Endothelial cell of umbilical vein (primary cell): ENCODE measurements at regions not wholly inside any gene's neighbourhood (a gene's known extent, or its start where the extent isn't known, plus 50 kb on each side); places are given as distances from the start of the nearest gene placed in this dataset.

Experiments
- BruUV-seq: library from RNA; stranded (reverse); fragments of 400-500 nt; replicated peaks from 2 replicates; lab custom pipeline; 2021; lab: Mats Ljungman, UMichigan
- CTCF ChIA-PET: fragments of 300-600, 350-600 bp; sonication (Branson Sonifier 250); formaldehyde crosslinking; loops from one replicate; lab custom pipeline; 2021; ENCODE audit warnings: antibody characterized with exemption, inconsistent platforms; lab: Charles Lee
- POLR2A ChIA-PET: fragments of 300-600, 350-600 bp; sonication (Branson Sonifier 250); formaldehyde crosslinking; loops from one replicate; lab custom pipeline; 2021; ENCODE audit warnings: antibody characterized with exemption, inconsistent platforms; lab: Charles Lee
- DNase-seq: peaks from one replicate; pipeline ENCODE4 v3.0.0-alpha.2; 2011; ENCODE audit warnings: low read depth, low spot score
- FAIRE-seq: peaks from 2 replicates; lab custom pipeline; 2011; peaks lifted over from hg19 to GRCh38; lab: Jason Lieb, UNC
- H2AFZ ChIP-seq: 2 replicates; pipeline ENCODE4 v1.6.0; 2012; ENCODE audit warnings: low read depth, low read length, control low read depth, inconsistent platforms
- H3K27ac ChIP-seq: 2 replicates; pipeline ENCODE4 v1.5.1; 2011; ENCODE audit warnings: low read depth, mild to moderate bottlenecking, control low read depth, low read length, moderate library complexity; ENCODE audit not compliant: insufficient read depth
- H3K27me3 ChIP-seq, 2 experiments: 2 replicates each; pipeline versions ENCODE4 v1.6.0 to v1.6.1; 2011; ENCODE audit warnings: low read length in 2 of 2, mixed read lengths in 1 of 2; ENCODE audit not compliant: control insufficient read depth in 2 of 2, insufficient read depth in 2 of 2
- H3K36me3 ChIP-seq, 2 experiments: 2 replicates in 1 of 2; 3 replicates in 1 of 2; pipeline ENCODE4 v1.5.1; 2011; ENCODE audit warnings: low read length in 2 of 2, mild to moderate bottlenecking in 1 of 2, moderate library complexity in 1 of 2; ENCODE audit not compliant: control insufficient read depth in 2 of 2, insufficient read depth in 2 of 2; ENCODE audit errors: extremely low read depth in 1 of 2
- H3K4me1 ChIP-seq: 3 replicates; pipeline ENCODE4 v1.5.1; 2011; ENCODE audit warnings: mild to moderate bottlenecking, low read length; ENCODE audit not compliant: control insufficient read depth, insufficient read depth; ENCODE audit errors: extremely low read depth
- H3K4me2 ChIP-seq: 2 replicates; pipeline ENCODE4 v1.6.1; 2011; ENCODE audit warnings: low read length, control low read depth, mixed read lengths; ENCODE audit not compliant: insufficient read depth
- H3K4me3 ChIP-seq, 3 experiments: fragments of 200-600 bp in 1 of 3; sonication (generic), shearing (Covaris generic) in 1 of 3; replicated peaks in 1 of 3; 2 replicates each; pipeline ENCODE4 v1.5.1; 2011 to 2016; ENCODE audit warnings: control low read depth in 3 of 3, low read length in 3 of 3, mild to moderate bottlenecking in 2 of 3, inconsistent platforms in 1 of 3, low read depth in 1 of 3, moderate library complexity in 1 of 3; ENCODE audit not compliant: insufficient read depth in 1 of 3
- H3K79me2 ChIP-seq: 2 replicates; pipeline ENCODE4 v1.6.0; 2012; ENCODE audit warnings: low read length, inconsistent platforms; ENCODE audit not compliant: control insufficient read depth, insufficient read depth
- H3K9ac ChIP-seq: replicated peaks from 2 replicates; pipeline ENCODE3; 2011; ENCODE audit warnings: low read length, control low read depth; ENCODE audit not compliant: insufficient read depth; ENCODE audit errors: extremely low read depth
- H3K9me1 ChIP-seq: replicated peaks from 3 replicates; pipeline ENCODE4 v1.6.0; 2011; ENCODE audit warnings: mild to moderate bottlenecking, low read length; ENCODE audit not compliant: control insufficient read depth, insufficient read depth; ENCODE audit errors: extremely low read depth
- H3K9me3 ChIP-seq: replicated peaks from 2 replicates; pipeline ENCODE4 v1.5.1; 2012; ENCODE audit warnings: low read length, inconsistent platforms; ENCODE audit not compliant: control insufficient read depth, insufficient read depth
- H4K20me1 ChIP-seq: replicated peaks from 2 replicates; pipeline ENCODE3; 2011; ENCODE audit warnings: mild to moderate bottlenecking, low read length; ENCODE audit not compliant: control insufficient read depth, insufficient read depth; ENCODE audit errors: extremely low read depth
- EZH2 ChIP-seq: IDR thresholded peaks from 2 replicates; pipeline ENCODE4 v1.6.1; 2012; ENCODE audit warnings: borderline replicate concordance, low read depth, mild to moderate bottlenecking, moderate library complexity, low read length, inconsistent platforms; ENCODE audit not compliant: severe bottlenecking
- FOS ChIP-seq: IDR thresholded peaks from 2 replicates; pipeline ENCODE4 v1.6.1; 2011; ENCODE audit warnings: mild to moderate bottlenecking, low read length, moderate library complexity, borderline replicate concordance; ENCODE audit not compliant: insufficient read depth
- GATA2 ChIP-seq: IDR thresholded peaks from 2 replicates; pipeline ENCODE4 v1.7.0; 2011; ENCODE audit warnings: low read depth, mild to moderate bottlenecking, moderate library complexity, mixed read lengths, low read length; ENCODE audit not compliant: insufficient read length, insufficient read depth
- JUN ChIP-seq: IDR thresholded peaks from 2 replicates; pipeline ENCODE4 v1.6.1; 2011; ENCODE audit warnings: borderline replicate concordance, low read depth; ENCODE audit not compliant: insufficient read length, insufficient read depth
- MYC ChIP-seq: IDR thresholded peaks from one replicate; pipeline ENCODE4 v1.6.1; 2011; ENCODE audit warnings: mild to moderate bottlenecking, low read depth, low read length
- POLR2A ChIP-seq: IDR thresholded peaks from 2 replicates; pipeline ENCODE4 v1.6.1; 2012; ENCODE audit warnings: low read depth, mild to moderate bottlenecking, control low read depth, low read length
- POLR2AphosphoS5 ChIP-seq: IDR thresholded peaks from 2 replicates; pipeline ENCODE4 v1.6.1; 2012; ENCODE audit warnings: low read depth, mild to moderate bottlenecking, control low read depth, low read length, moderate library complexity; ENCODE audit not compliant: insufficient read depth
- dilution Hi-C: fragments of 300-500 bp; cut with MboI; formaldehyde crosslinking; loops from one replicate; pipeline ENCODE4 v1.15.0; 2019; ENCODE audit warnings: low sequenced_read_pairs; ENCODE audit not compliant: extremely low pct_ligation_motif_present
- intact Hi-C: fragments of 100-400 bp; cut with micrococcal nuclease; formaldehyde crosslinking; loops from one replicate; pipeline ENCODE4 v1.10.0; 2022
- TF ChIP-seq, protein P1 (sequence below), 2 donors: IDR thresholded peaks; 1 replicate in 1 of 2; 2 replicates in 1 of 2; pipeline ENCODE4 v1.5.1; 2011; ENCODE audit warnings: low read length in 2 of 2, mild to moderate bottlenecking in 2 of 2, moderate library complexity in 2 of 2, control low read depth in 1 of 2, inconsistent platforms in 1 of 2, low read depth in 1 of 2; ENCODE audit not compliant: insufficient read depth in 1 of 2; ENCODE audit errors: extremely low read depth in 1 of 2
- TF ChIP-seq, protein P2 (sequence below): IDR thresholded peaks from 2 replicates; pipeline ENCODE4 v1.6.1; 2011; ENCODE audit not compliant: insufficient read depth, insufficient read length

GRCh38 chr6:167444602-167445346, 119.9 kb downstream of the TTLL2 start:
- ChIA-PET CTCF (no interaction called here), POLR2A (no interaction called here)
- no peak overlapping the region for H2AFZ ChIP-seq
- H3K27ac ChIP-seq, result no peak overlapping the region
- H3K9me1 ChIP-seq, result no peaks in the 10 kb centered on the region
- no peaks in the 10 kb centered on the region for H3K4me1 ChIP-seq
- no peaks in the 10 kb centered on the region for H3K36me3 ChIP-seq
- H3K27me3 ChIP-seq, result peaks cover 0 to 2% of the 10 kb centered on the region in 2 experiments
- TF ChIP-seq GATA2 (no peak), JUN (no peak), MYC (no peak), POLR2AphosphoS5 (no peak), EZH2 (no peak), FOS (no peak), POLR2A (no peak)
- TF ChIP-seq, protein P1, sequence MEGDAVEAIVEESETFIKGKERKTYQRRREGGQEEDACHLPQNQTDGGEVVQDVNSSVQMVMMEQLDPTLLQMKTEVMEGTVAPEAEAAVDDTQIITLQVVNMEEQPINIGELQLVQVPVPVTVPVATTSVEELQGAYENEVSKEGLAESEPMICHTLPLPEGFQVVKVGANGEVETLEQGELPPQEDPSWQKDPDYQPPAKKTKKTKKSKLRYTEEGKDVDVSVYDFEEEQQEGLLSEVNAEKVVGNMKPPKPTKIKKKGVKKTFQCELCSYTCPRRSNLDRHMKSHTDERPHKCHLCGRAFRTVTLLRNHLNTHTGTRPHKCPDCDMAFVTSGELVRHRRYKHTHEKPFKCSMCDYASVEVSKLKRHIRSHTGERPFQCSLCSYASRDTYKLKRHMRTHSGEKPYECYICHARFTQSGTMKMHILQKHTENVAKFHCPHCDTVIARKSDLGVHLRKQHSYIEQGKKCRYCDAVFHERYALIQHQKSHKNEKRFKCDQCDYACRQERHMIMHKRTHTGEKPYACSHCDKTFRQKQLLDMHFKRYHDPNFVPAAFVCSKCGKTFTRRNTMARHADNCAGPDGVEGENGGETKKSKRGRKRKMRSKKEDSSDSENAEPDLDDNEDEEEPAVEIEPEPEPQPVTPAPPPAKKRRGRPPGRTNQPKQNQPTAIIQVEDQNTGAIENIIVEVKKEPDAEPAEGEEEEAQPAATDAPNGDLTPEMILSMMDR (IDR thresholded peaks at IDR 0.05; ENCODE audit: extremely low read depth in 1 of 2, insufficient read depth in 1 of 2, low read depth in 1 of 2, low read length in 2 of 2), result no peak
- TF ChIP-seq, protein P2, sequence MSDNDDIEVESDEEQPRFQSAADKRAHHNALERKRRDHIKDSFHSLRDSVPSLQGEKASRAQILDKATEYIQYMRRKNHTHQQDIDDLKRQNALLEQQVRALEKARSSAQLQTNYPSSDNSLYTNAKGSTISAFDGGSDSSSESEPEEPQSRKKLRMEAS, result no peak
- no peaks in the 10 kb centered on the region for H4K20me1 ChIP-seq
- dilution Hi-C loops, result no loop called here
- FAIRE-seq, result no peak
- DNase-seq, result no peak
- no peaks in the 10 kb centered on the region for H3K79me2 ChIP-seq
- intact Hi-C loops, result no loop called here
- H3K4me3 ChIP-seq, result no peak overlapping the region
- H3K9me3 ChIP-seq, result no peaks in the 10 kb centered on the region
- no TSS peak for BruUV-seq
- H3K9ac ChIP-seq, result no peak overlapping the region
- no peak overlapping the region for H3K4me2 ChIP-seq
